SK-N-SH (cell line): ENCODE measurements at regions not wholly inside any gene's neighbourhood (a gene's known extent, or its start where the extent isn't known, plus 50 kb on each side); places are given as distances from the start of the nearest gene placed in this dataset.

Source experiments
- EP300 ChIP-seq, 2 experiments: IDR thresholded peaks; 2 replicates each; pipeline versions ENCODE4 v1.4.0 to v1.6.1; 2012; ENCODE audit warnings: borderline replicate concordance in 1 of 2, low read depth in 1 of 2, low read length in 1 of 2
- EZH2phosphoT487 ChIP-seq: fragments of 200-600 bp; sonication (generic); IDR thresholded peaks from 2 replicates; pipeline ENCODE4 v1.6.1; 2017; ENCODE audit warnings: low read depth, mixed run types, mild to moderate bottlenecking, antibody characterized with exemption, moderate library complexity, borderline replicate concordance
- FOXJ3 ChIP-seq: sonication (generic); formaldehyde crosslinking; IDR thresholded peaks from 2 replicates; pipeline ENCODE4 v1.5.1; 2020; ENCODE audit warnings: mild to moderate bottlenecking, missing genetic modification reagents
- MXI1 ChIP-seq: IDR thresholded peaks from 2 replicates; pipeline ENCODE4 v1.6.1; 2012; ENCODE audit warnings: mild to moderate bottlenecking, low read depth, low read length, improper control_type of control experiment
- NRF1 ChIP-seq: IDR thresholded peaks from 2 replicates; pipeline ENCODE4 v1.6.1; 2012; ENCODE audit warnings: low read depth, mild to moderate bottlenecking, low read length
- POLR2AphosphoS5 ChIP-seq: IDR thresholded peaks from 2 replicates; pipeline ENCODE4 v1.6.1; 2012; ENCODE audit warnings: low read depth, low read length
- RAD21 ChIP-seq: IDR thresholded peaks from 2 replicates; pipeline ENCODE4 v1.6.1; 2012; ENCODE audit warnings: mild to moderate bottlenecking, low read length
- RXRA ChIP-seq: IDR thresholded peaks from 2 replicates; pipeline ENCODE4 v1.4.0; 2012; ENCODE audit warnings: low read depth, mild to moderate bottlenecking, borderline replicate concordance
- TAF1 ChIP-seq: IDR thresholded peaks from 2 replicates; pipeline ENCODE4 v1.6.1; 2012; ENCODE audit warnings: low read depth, mild to moderate bottlenecking, low read length, moderate library complexity, borderline replicate concordance
- TF ChIP-seq, protein P1 (sequence below): fragments of 200-600 bp; sonication (generic); IDR thresholded peaks from 2 replicates; pipeline ENCODE4 v1.6.1; 2017; ENCODE audit warnings: antibody characterized with exemption, mild to moderate bottlenecking, moderate library complexity
- TF ChIP-seq, protein P2 (sequence below): IDR thresholded peaks from 2 replicates; pipeline ENCODE4; 2012
- TF ChIP-seq, protein P3 (sequence below): fragments of 150-350 bp; IDR thresholded peaks from 2 replicates; pipeline ENCODE4 v1.6.1; 2017; ENCODE audit warnings: antibody characterized with exemption, low read length, low read depth, borderline replicate concordance

DNA sequence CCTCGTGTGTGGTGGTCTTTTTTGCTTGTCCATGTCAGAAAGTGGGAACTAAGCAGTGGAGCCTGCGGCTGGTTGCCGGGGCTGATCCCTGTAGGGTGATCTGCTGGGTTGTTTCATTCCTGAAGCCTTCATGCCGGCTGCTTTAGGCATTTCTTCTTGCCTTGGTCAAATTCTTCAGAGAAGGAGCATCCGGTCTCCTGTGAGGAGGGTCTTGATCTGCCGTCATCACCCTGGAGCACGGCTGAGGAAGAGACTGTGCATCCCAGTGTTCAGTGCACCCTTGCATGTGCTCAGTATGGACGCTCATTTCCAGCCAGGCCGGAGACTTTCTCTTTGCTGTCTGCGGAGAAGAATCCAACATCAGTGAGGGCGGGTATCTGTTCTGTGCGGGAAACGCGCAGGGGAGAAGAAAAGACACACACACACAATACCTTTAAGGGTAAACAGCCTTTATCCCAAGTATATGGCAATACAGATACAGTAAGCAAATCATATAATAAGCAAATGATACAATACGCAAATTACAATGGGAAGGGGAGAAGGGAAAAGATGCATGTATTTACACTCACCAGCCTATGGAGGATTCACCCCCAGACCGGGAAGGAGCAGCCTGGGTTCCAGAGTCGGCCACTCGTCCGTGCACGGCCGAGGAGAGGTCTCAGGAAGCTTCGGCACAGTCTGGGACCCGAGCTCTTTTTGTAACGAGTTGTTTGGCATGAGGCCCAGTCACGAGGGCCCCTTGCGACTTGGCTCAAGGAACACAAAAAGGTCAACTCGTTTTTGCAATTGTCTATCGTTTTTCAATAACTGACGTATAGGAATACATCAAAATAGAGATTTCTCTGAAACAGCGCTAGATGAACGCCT, 1366.8 kb upstream of the TMEM132C start:
- TF ChIP-seq, protein P1, sequence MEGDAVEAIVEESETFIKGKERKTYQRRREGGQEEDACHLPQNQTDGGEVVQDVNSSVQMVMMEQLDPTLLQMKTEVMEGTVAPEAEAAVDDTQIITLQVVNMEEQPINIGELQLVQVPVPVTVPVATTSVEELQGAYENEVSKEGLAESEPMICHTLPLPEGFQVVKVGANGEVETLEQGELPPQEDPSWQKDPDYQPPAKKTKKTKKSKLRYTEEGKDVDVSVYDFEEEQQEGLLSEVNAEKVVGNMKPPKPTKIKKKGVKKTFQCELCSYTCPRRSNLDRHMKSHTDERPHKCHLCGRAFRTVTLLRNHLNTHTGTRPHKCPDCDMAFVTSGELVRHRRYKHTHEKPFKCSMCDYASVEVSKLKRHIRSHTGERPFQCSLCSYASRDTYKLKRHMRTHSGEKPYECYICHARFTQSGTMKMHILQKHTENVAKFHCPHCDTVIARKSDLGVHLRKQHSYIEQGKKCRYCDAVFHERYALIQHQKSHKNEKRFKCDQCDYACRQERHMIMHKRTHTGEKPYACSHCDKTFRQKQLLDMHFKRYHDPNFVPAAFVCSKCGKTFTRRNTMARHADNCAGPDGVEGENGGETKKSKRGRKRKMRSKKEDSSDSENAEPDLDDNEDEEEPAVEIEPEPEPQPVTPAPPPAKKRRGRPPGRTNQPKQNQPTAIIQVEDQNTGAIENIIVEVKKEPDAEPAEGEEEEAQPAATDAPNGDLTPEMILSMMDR, result no peak
- no peak for TF ChIP-seq RAD21
- TF ChIP-seq MXI1, result no peak
- TF ChIP-seq POLR2AphosphoS5, result no peak
- TF ChIP-seq EP300 (IDR thresholded peaks at IDR 0.05; ENCODE audit: borderline replicate concordance in 1 of 2, low read depth in 1 of 2, low read length in 1 of 2), result no peak
- TF ChIP-seq, protein P2, sequence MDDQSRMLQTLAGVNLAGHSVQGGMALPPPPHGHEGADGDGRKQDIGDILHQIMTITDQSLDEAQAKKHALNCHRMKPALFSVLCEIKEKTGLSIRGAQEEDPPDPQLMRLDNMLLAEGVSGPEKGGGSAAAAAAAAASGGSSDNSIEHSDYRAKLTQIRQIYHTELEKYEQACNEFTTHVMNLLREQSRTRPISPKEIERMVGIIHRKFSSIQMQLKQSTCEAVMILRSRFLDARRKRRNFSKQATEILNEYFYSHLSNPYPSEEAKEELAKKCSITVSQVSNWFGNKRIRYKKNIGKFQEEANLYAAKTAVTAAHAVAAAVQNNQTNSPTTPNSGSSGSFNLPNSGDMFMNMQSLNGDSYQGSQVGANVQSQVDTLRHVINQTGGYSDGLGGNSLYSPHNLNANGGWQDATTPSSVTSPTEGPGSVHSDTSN, result no peak
- TF ChIP-seq RXRA, result no peak
- TF ChIP-seq, protein P3, sequence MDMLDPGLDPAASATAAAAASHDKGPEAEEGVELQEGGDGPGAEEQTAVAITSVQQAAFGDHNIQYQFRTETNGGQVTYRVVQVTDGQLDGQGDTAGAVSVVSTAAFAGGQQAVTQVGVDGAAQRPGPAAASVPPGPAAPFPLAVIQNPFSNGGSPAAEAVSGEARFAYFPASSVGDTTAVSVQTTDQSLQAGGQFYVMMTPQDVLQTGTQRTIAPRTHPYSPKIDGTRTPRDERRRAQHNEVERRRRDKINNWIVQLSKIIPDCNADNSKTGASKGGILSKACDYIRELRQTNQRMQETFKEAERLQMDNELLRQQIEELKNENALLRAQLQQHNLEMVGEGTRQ, result no peak
- no peak for TF ChIP-seq NRF1
- no peak for TF ChIP-seq FOXJ3
- no peak for TF ChIP-seq EZH2phosphoT487
- TF ChIP-seq TAF1, result no peak
